Left hindlimb (tissue), 1 donor: ENCODE measurements at regions not wholly inside any gene's neighbourhood (a gene's known extent, or its start where the extent isn't known, plus 50 kb on each side); places are given as distances from the start of the nearest gene placed in this dataset.
"Not testable (repeated sequence)": the region's sequence is repeated elsewhere in the genome, so short reads cannot be mapped to it uniquely, and the experiment has no call there.

Experiments used
- DNase-seq: peaks from one replicate; pipeline ENCODE4 v3.0.0-alpha.2; 2018

GRCh38 chr4:9604893-9605190, 160.6 kb downstream of the DEFB131A start:
- DNase-seq, result not testable (repeated sequence)

- no peak for DNase-seq
Observed at GRCh38 chr4:9608300-9608699, 164.1 kb downstream of the DEFB131A start.

GRCh38 chr4:9610321-9610720, 166.1 kb downstream of the DEFB131A start:
- not testable (repeated sequence) for DNase-seq

- DNase-seq, result no peak
Observed at GRCh38 chr4:9611101-9611500, 166.9 kb downstream of the DEFB131A start.

- DNase-seq, result not testable (repeated sequence)
Observed at GRCh38 chr4:9636411-9636810, 145.0 kb upstream of the DRD5 start.

GRCh38 chr4:9659678-9660077, 121.8 kb upstream of the DRD5 start:
- DNase-seq, result not testable (repeated sequence)

GRCh38 chr4:9660955-9661354, 120.5 kb upstream of the DRD5 start:
- not testable (repeated sequence) for DNase-seq

- peak; percentile 23 for DNase-seq
Observed at GRCh38 chr4:9670725-9671124, 110.7 kb upstream of the DRD5 start.

GRCh38 chr4:9677357-9677756, 104.1 kb upstream of the DRD5 start:
- DNase-seq, result not testable (repeated sequence)

GRCh38 chr4:9679704-9680478, 101.5 kb upstream of the DRD5 start:
- DNase-seq, result no peak

GRCh38 chr4:9683174-9683573, 98.3 kb upstream of the DRD5 start:
- DNase-seq, result not testable (repeated sequence)

GRCh38 chr4:9685016-9685415, 96.4 kb upstream of the DRD5 start:
- not testable (repeated sequence) for DNase-seq

- DNase-seq, result no peak
Observed at GRCh38 chr4:9685692-9686091, 95.7 kb upstream of the DRD5 start.

- not testable (repeated sequence) for DNase-seq
Observed at GRCh38 chr4:9690636-9691237, 90.7 kb upstream of the DRD5 start.

GRCh38 chr4:9691238-9692065, 90.0 kb upstream of the DRD5 start:
- peak; percentile 98 for DNase-seq

GRCh38 chr4:9692791-9693491, 88.5 kb upstream of the DRD5 start:
- DNase-seq, result not testable (repeated sequence)

- not testable (repeated sequence) for DNase-seq
Observed at GRCh38 chr4:9694403-9694802, 87.0 kb upstream of the DRD5 start.

GRCh38 chr4:9695994-9696393, 85.4 kb upstream of the DRD5 start:
- not testable (repeated sequence) for DNase-seq

GRCh38 chr4:9696561-9696960, 84.9 kb upstream of the DRD5 start:
- DNase-seq, result not testable (repeated sequence)

GRCh38 chr4:9702019-9702418, 79.4 kb upstream of the DRD5 start:
- not testable (repeated sequence) for DNase-seq

GRCh38 chr4:9702696-9703095, 78.7 kb upstream of the DRD5 start:
- not testable (repeated sequence) for DNase-seq

- no peak for DNase-seq
Observed at GRCh38 chr4:9703391-9703790, 78.0 kb upstream of the DRD5 start.

- DNase-seq, result not testable (repeated sequence)
Observed at GRCh38 chr4:9704126-9704525, 77.3 kb upstream of the DRD5 start.
